HG03565 (cell line): ENCODE measurements at regions not wholly inside any gene's neighbourhood (a gene's known extent, or its start where the extent isn't known, plus 50 kb on each side); places are given as distances from the start of the nearest gene placed in this dataset.

Experiments used
- ATAC-seq: cut with Tn5 transposase; IDR thresholded peaks from one replicate; pipeline ENCODE4 v1.9.1; 2021; ENCODE audit warnings: mild to moderate bottlenecking, moderate library complexity; ENCODE audit not compliant: unreplicated experiment

- ATAC-seq: no peak
These were observed 54.1 kb downstream of the IRF2BPL start for GRCh38 chr14:76974365-76974764.

- ATAC-seq: no peak
These were observed 57.0 kb downstream of the IRF2BPL start for GRCh38 chr14:76971549-76971948.

GRCh38 chr14:76968621-76969063, 59.9 kb downstream of the IRF2BPL start:
- no peak for ATAC-seq

- no peak for ATAC-seq
These were observed 60.7 kb downstream of the IRF2BPL start for GRCh38 chr14:76967788-76968187.

- ATAC-seq: no peak
These were observed 63.3 kb downstream of the IRF2BPL start for GRCh38 chr14:76965232-76965631.

- ATAC-seq: no peak
These were observed 63.8 kb downstream of the IRF2BPL start for GRCh38 chr14:76964695-76965094.

GRCh38 chr14:76963372-76963771, 65.1 kb downstream of the IRF2BPL start:
- no peak for ATAC-seq

GRCh38 chr14:76962303-76962660, 66.2 kb downstream of the IRF2BPL start:
- ATAC-seq: peak; percentile 2

GRCh38 chr14:76961631-76962302, 66.7 kb downstream of the IRF2BPL start:
- ATAC-seq: peak; percentile 67

- peak; percentile 21 for ATAC-seq
These were observed 69.4 kb downstream of the IRF2BPL start for GRCh38 chr14:76958980-76959710.

- ATAC-seq: no peak
These were observed 70.2 kb downstream of the IRF2BPL start for GRCh38 chr14:76958020-76958979.

GRCh38 chr14:76957224-76957891, 71.2 kb downstream of the IRF2BPL start:
- ATAC-seq: no peak

- ATAC-seq: peak; percentile 27
These were observed 72.0 kb downstream of the IRF2BPL start for GRCh38 chr14:76956316-76957090.

- no peak for ATAC-seq
These were observed 72.8 kb downstream of the IRF2BPL start for GRCh38 chr14:76955575-76956315.

- ATAC-seq: no peak
These were observed 73.9 kb downstream of the IRF2BPL start for GRCh38 chr14:76954394-76955190.

GRCh38 chr14:76953311-76953945, 75.1 kb downstream of the IRF2BPL start:
- no peak for ATAC-seq

GRCh38 chr14:76951166-76951565, 77.3 kb downstream of the IRF2BPL start:
- no peak for ATAC-seq
